GM10266 (cell line): ENCODE measurements at regions not wholly inside any gene's neighbourhood (a gene's known extent, or its start where the extent isn't known, plus 50 kb on each side); places are given as distances from the start of the nearest gene placed in this dataset.
"Not testable (repeated sequence)": the region's sequence is repeated elsewhere in the genome, so short reads cannot be mapped to it uniquely, and the experiment has no call there.

Experiments
- DNase-seq: peaks from one replicate; pipeline ENCODE4 v3.0.0; 2012; ENCODE audit errors: extremely low spot score

GRCh38 chr2:111463238-111463848 is 342.6 kb downstream of the BCL2L11 start:
- not testable (repeated sequence) for DNase-seq

- not testable (repeated sequence) for DNase-seq
Observed at GRCh38 chr2:111463956-111464355, 343.2 kb downstream of the BCL2L11 start.

- DNase-seq: not testable (repeated sequence)
Observed at GRCh38 chr2:111464367-111464766, 343.7 kb downstream of the BCL2L11 start.

- DNase-seq: not testable (repeated sequence)
Observed at GRCh38 chr2:111465521-111465920, 344.8 kb downstream of the BCL2L11 start.

GRCh38 chr2:111466744-111467143 is 346.0 kb downstream of the BCL2L11 start:
- DNase-seq: not testable (repeated sequence)

- not testable (repeated sequence) for DNase-seq
Observed at GRCh38 chr2:111470924-111471323, 350.2 kb downstream of the BCL2L11 start.

- DNase-seq: not testable (repeated sequence)
Observed at GRCh38 chr2:111471791-111472530, 351.2 kb downstream of the BCL2L11 start.

- not testable (repeated sequence) for DNase-seq
Observed at GRCh38 chr2:111472844-111473403, 352.2 kb downstream of the BCL2L11 start.

- DNase-seq: not testable (repeated sequence)
Observed at GRCh38 chr2:111473522-111473921, 352.8 kb downstream of the BCL2L11 start.

- DNase-seq: not testable (repeated sequence)
Observed at GRCh38 chr2:111474198-111474705, 353.5 kb downstream of the BCL2L11 start.

GRCh38 chr2:111478335-111478734 is 357.6 kb downstream of the BCL2L11 start:
- DNase-seq: not testable (repeated sequence)

- DNase-seq: not testable (repeated sequence)
Observed at GRCh38 chr2:111478871-111479318, 358.2 kb downstream of the BCL2L11 start.

GRCh38 chr2:111480016-111480625 is 359.4 kb downstream of the BCL2L11 start:
- DNase-seq: not testable (repeated sequence)

GRCh38 chr2:111480633-111481032 is 359.9 kb downstream of the BCL2L11 start:
- not testable (repeated sequence) for DNase-seq

- DNase-seq: not testable (repeated sequence)
Observed at GRCh38 chr2:111481219-111481618, 360.5 kb downstream of the BCL2L11 start.

- DNase-seq: not testable (repeated sequence)
Observed at GRCh38 chr2:111482987-111483679, 362.4 kb downstream of the BCL2L11 start.

- not testable (repeated sequence) for DNase-seq
Observed at GRCh38 chr2:111484097-111484496, 363.4 kb downstream of the BCL2L11 start.

- not testable (repeated sequence) for DNase-seq
Observed at GRCh38 chr2:111485895-111486294, 365.2 kb downstream of the BCL2L11 start.

GRCh38 chr2:111488451-111488850 is 367.7 kb downstream of the BCL2L11 start:
- not testable (repeated sequence) for DNase-seq

GRCh38 chr2:111489460-111489859 is 368.7 kb downstream of the BCL2L11 start:
- not testable (repeated sequence) for DNase-seq

- DNase-seq: not testable (repeated sequence)
Observed at GRCh38 chr2:111491181-111491580, 370.5 kb downstream of the BCL2L11 start.
